GM12878 (cell line): ENCODE measurements at regions not wholly inside any gene's neighbourhood (a gene's known extent, or its start where the extent isn't known, plus 50 kb on each side); places are given as distances from the start of the nearest gene placed in this dataset.

Experiments
- ATAC-seq: fragments of 200-7000 bp; cut with Tn5 transposase; 3 replicates; pipeline ENCODE4 v1.9.1; 2020; ENCODE audit warnings: mild to moderate bottlenecking, moderate library complexity
- BruUV-seq: library from RNA; stranded (reverse); fragments of 400-500 nt; replicated peaks from 2 replicates; lab custom pipeline; 2021; lab: Mats Ljungman, UMichigan
- CTCF ChIA-PET: fragments of 300-600 bp; sonication (Branson Sonifier 250); formaldehyde crosslinking; extraction: SDS; loops from one replicate; lab custom pipeline; 2021; ENCODE audit warnings: inconsistent platforms; lab: Yijun Ruan, JAX
- POLR2A ChIA-PET: fragments of 350-600 bp; formaldehyde crosslinking; extraction: SDS; loops from one replicate; lab custom pipeline; 2021; ENCODE audit warnings: inconsistent platforms; lab: Charles Lee
- RAD21 ChIA-PET: fragments of 300-600 bp; sonication (Branson Sonifier 250); formaldehyde crosslinking; loops from one replicate; lab custom pipeline; 2023; ENCODE audit warnings: antibody characterized with exemption; ENCODE audit not compliant: unreplicated experiment; lab: Charles Lee
- SMC1A ChIA-PET: fragments of 300-600 bp; sonication (Branson Sonifier 250); formaldehyde crosslinking; loops from one replicate; lab custom pipeline; 2023; ENCODE audit not compliant: unreplicated experiment, uncharacterized antibody; lab: Charles Lee
- DNase-seq: peaks from one replicate; pipeline ENCODE4 v3.0.0-alpha.2; 2011; ENCODE audit warnings: low read depth, low spot score
- FAIRE-seq: peaks from 3 replicates; lab custom pipeline; 2011; peaks lifted over from hg19 to GRCh38; lab: Jason Lieb, UNC
- H2AFZ ChIP-seq: 2 replicates; pipeline ENCODE4 v1.6.0; 2011; ENCODE audit warnings: low read depth, low read length, control low read depth; ENCODE audit not compliant: control insufficient read depth
- H3K27ac ChIP-seq: 2 replicates; pipeline ENCODE4 v1.5.1; 2011; ENCODE audit warnings: control low read depth; ENCODE audit not compliant: control insufficient read depth, insufficient read depth
- H3K27me3 ChIP-seq, 2 experiments: replicated peaks in 1 of 2; 2 replicates each; pipeline versions ENCODE4 v1.6.0 to v1.6.1; 2011; ENCODE audit warnings: low read length in 1 of 2; ENCODE audit not compliant: control insufficient read depth in 2 of 2, insufficient read depth in 2 of 2
- H3K36me3 ChIP-seq, 2 experiments: 2 replicates each; pipeline ENCODE4 v1.5.1; 2011; ENCODE audit warnings: low read length in 1 of 2; ENCODE audit not compliant: control insufficient read depth in 2 of 2, insufficient read depth in 2 of 2
- H3K4me1 ChIP-seq: 2 replicates; pipeline ENCODE4 v1.6.1; 2011; ENCODE audit warnings: mild to moderate bottlenecking, low read length, moderate library complexity, mixed read lengths; ENCODE audit not compliant: control insufficient read depth, insufficient read depth
- H3K4me2 ChIP-seq: 2 replicates; pipeline ENCODE4 v1.6.0; 2011; ENCODE audit warnings: control low read depth; ENCODE audit not compliant: control insufficient read depth, insufficient read depth
- H3K4me3 ChIP-seq: fragments of 200-600 bp; sonication (generic); 2 replicates; pipeline ENCODE4 v1.5.1; 2016
- H3K79me2 ChIP-seq: 2 replicates; pipeline ENCODE4 v1.6.0; 2011; ENCODE audit warnings: low read length; ENCODE audit not compliant: control insufficient read depth, insufficient read depth
- H3K9ac ChIP-seq: 2 replicates; pipeline ENCODE4 v1.8.0; 2011; ENCODE audit warnings: low read length, control low read depth, mixed read lengths; ENCODE audit not compliant: control insufficient read depth, insufficient read depth
- H3K9me3 ChIP-seq: replicated peaks from 3 replicates; pipeline ENCODE4 v1.5.1; 2011; ENCODE audit warnings: mild to moderate bottlenecking, low read length; ENCODE audit not compliant: control insufficient read depth, insufficient read depth
- H4K20me1 ChIP-seq: 2 replicates; pipeline ENCODE4 v1.6.0; 2011; ENCODE audit not compliant: control insufficient read depth, insufficient read depth
- HDAC6 ChIP-seq: fragments of 200-600 bp; sonication (generic); IDR thresholded peaks from one replicate; pipeline ENCODE4 v1.8.0; 2017; ENCODE audit warnings: antibody characterized with exemption; ENCODE audit not compliant: unreplicated experiment
- IKZF2 ChIP-seq, 2 experiments: fragments of 450-650 bp; IDR thresholded peaks; 2 replicates each; pipeline ENCODE4 v1.6.1; 2017; ENCODE audit warnings: mild to moderate bottlenecking in 2 of 2, moderate library complexity in 2 of 2
- NR2C1 ChIP-seq: fragments of 450-650 bp; IDR thresholded peaks from 2 replicates; pipeline ENCODE4 v1.6.1; 2017; ENCODE audit warnings: antibody characterized with exemption, mild to moderate bottlenecking, moderate library complexity
- NR2F1 ChIP-seq: fragments of 450-650 bp; conservative IDR thresholded peaks from 2 replicates; pipeline ENCODE4 v1.6.1; 2017; ENCODE audit warnings: mild to moderate bottlenecking
- RFX5 ChIP-seq: IDR thresholded peaks from 2 replicates; pipeline ENCODE4 v1.6.1; 2011; ENCODE audit warnings: low read depth, low read length, improper control_type of control experiment
- WGBS: methylation state at CpG from one replicate; pipeline ENCODE4 v1.1.6; 2016; ENCODE audit warnings: low lambda C conversion rate; ENCODE audit not compliant: insufficient replicate concordance, insufficient coverage; ENCODE audit errors: missing lambda C conversion rate; 5-methylcytosine and 5-hydroxymethylcytosine counted together
- in situ Hi-C: fragments of 300-500 bp; cut with MboI; formaldehyde crosslinking; loops from 9 replicates; pipeline ENCODE4 v1.14.3; 2018; ENCODE audit warnings: mixed read lengths
- intact Hi-C: fragments of 100-400 bp; cut with micrococcal nuclease; formaldehyde crosslinking; loops from one replicate; pipeline ENCODE4 v1.14.2; 2022; ENCODE audit not compliant: unreplicated experiment
- TF ChIP-seq, protein P1 (sequence below): fragments of 450-650 bp; IDR thresholded peaks from 2 replicates; pipeline ENCODE4 v1.6.1; 2014; ENCODE audit warnings: mild to moderate bottlenecking
- TF ChIP-seq, protein P2 (sequence below): IDR thresholded peaks from 2 replicates; pipeline ENCODE4 v1.6.1; 2012; ENCODE audit warnings: low read depth, low read length, improper control_type of control experiment

DNA sequence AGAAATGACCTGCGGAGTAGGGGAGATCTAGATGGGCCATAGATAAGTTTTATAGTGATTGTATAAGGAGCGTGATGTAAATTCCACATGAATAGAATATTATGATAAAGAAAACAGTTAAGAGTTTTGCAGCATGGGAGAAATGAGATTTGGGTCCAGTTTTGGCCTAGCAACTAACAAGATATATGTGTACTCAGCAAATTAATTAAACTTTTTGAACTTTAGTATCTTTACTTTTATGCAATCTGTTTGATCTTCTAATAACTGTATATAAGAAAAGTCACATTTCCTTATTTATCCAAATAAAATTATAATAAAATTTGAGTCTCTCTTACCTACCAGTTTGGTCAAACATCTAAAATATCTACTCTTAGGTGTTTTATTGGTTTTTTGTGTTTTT is 1011.8 kb upstream of the NCAM2 start (continued):
- TF ChIP-seq, protein P1, sequence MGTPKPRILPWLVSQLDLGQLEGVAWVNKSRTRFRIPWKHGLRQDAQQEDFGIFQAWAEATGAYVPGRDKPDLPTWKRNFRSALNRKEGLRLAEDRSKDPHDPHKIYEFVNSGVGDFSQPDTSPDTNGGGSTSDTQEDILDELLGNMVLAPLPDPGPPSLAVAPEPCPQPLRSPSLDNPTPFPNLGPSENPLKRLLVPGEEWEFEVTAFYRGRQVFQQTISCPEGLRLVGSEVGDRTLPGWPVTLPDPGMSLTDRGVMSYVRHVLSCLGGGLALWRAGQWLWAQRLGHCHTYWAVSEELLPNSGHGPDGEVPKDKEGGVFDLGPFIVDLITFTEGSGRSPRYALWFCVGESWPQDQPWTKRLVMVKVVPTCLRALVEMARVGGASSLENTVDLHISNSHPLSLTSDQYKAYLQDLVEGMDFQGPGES, result no peak
- no peak for TF ChIP-seq NR2C1
- TF ChIP-seq HDAC6, result no peak

DNA sequence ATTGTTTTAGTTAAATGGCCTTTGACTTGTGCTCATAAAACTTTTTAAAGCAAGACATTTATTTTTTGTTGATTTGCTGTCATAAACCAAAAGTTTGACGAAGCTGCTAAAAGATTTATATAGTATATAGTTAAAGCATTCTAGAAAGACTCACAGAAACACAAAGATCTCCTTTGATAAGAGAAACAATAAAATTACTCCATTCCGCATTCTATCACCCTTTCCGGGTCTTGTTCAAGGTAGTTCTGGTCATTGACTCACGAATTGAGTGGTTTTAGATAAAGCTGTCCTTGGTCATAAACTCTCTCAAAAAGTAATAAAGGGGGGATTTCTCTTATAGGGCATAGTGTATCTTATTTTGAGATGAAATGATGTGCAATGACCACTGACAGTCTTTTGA is 1010.5 kb upstream of the NCAM2 start:
- CTCF ChIA-PET, result interaction anchor here (0.6 kb wide), 1 partner anchor 1040 kb away, joined by 4 read pairs; no protein-coding TSS in a partner anchor
- in situ Hi-C loops (loop anchor here (25.0 kb wide), 1 partner anchor 100 kb away; no protein-coding TSS in a partner anchor), intact Hi-C loops (no loop called here)

More for the DNA sequence above, 1010.5 kb upstream of the NCAM2 start:
- no peaks in the 10 kb centered on the region for H3K79me2 ChIP-seq
- TF ChIP-seq, protein P2, sequence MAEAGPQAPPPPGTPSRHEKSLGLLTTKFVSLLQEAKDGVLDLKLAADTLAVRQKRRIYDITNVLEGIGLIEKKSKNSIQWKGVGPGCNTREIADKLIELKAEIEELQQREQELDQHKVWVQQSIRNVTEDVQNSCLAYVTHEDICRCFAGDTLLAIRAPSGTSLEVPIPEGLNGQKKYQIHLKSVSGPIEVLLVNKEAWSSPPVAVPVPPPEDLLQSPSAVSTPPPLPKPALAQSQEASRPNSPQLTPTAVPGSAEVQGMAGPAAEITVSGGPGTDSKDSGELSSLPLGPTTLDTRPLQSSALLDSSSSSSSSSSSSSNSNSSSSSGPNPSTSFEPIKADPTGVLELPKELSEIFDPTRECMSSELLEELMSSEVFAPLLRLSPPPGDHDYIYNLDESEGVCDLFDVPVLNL, result no peak
- TF ChIP-seq NR2F1 (no peak), IKZF2 (IDR thresholded peaks at IDR 0.05) (no peak), RFX5 (no peak)
- no peak for ATAC-seq
- H3K27ac ChIP-seq, result no peak overlapping the region
- no TSS peak for BruUV-seq
- H2AFZ ChIP-seq, result no peak overlapping the region
- no peak for FAIRE-seq
- H3K4me1 ChIP-seq, result no peaks in the 10 kb centered on the region
- ChIA-PET RAD21 (no interaction called here), POLR2A (no interaction called here), SMC1A (no interaction called here)
- no peaks in the 10 kb centered on the region for H3K27me3 ChIP-seq
- DNase-seq, result no peak
- 32% methylated on average over 4 of the region's 4 CpGs for whole genome bisulfite sequencing
- H4K20me1 ChIP-seq, result no peaks in the 10 kb centered on the region
- no peaks in the 10 kb centered on the region for H3K36me3 ChIP-seq
- H3K4me3 ChIP-seq, result no peak overlapping the region
- H3K9ac ChIP-seq, result no peak overlapping the region
- no peaks in the 10 kb centered on the region for H3K9me3 ChIP-seq
- no peak overlapping the region for H3K4me2 ChIP-seq
